IMR-90 (cell line): ENCODE measurements at regions not wholly inside any gene's neighbourhood (a gene's known extent, or its start where the extent isn't known, plus 50 kb on each side); places are given as distances from the start of the nearest gene placed in this dataset.
A peak's percentile ranks its signal among the peaks of the same experiment; 100 is the strongest.

Experiments
- ATAC-seq: fragments of 200-7000 bp; cut with Tn5 transposase; 2 replicates; pipeline ENCODE4 v1.9.1; 2020; ENCODE audit warnings: low read depth, mild to moderate bottlenecking, moderate library complexity
- BruUV-seq: library from RNA; stranded (reverse); fragments of 400-500 nt; replicated peaks from 2 replicates; lab custom pipeline; 2021; lab: Mats Ljungman, UMichigan
- CTCF ChIA-PET: fragments of 300-600 bp; formaldehyde crosslinking; extraction: SDS; loops from one replicate; lab custom pipeline; 2021; ENCODE audit warnings: antibody characterized with exemption; lab: Yijun Ruan, JAX
- POLR2A ChIA-PET: fragments of 300-600 bp; sonication (Branson Sonifier 250); formaldehyde crosslinking; loops from one replicate; lab custom pipeline; 2022; ENCODE audit warnings: antibody characterized with exemption; ENCODE audit not compliant: unreplicated experiment; lab: Charles Lee
- DNase-seq: peaks from one replicate; pipeline ENCODE4 v3.0.0; 2013
- H2AFZ ChIP-seq: replicated peaks from 2 replicates; pipeline ENCODE3; 2013; ENCODE audit warnings: low read length, mild to moderate bottlenecking; ENCODE audit not compliant: poor library complexity
- H2AK5ac ChIP-seq: 2 replicates; pipeline ENCODE4 v1.6.1; 2013; ENCODE audit warnings: low read depth, low read length, inconsistent platforms
- H2AK9ac ChIP-seq: replicated peaks from 2 replicates; pipeline ENCODE3; 2013; ENCODE audit warnings: mild to moderate bottlenecking, low read depth, low read length, moderate library complexity; ENCODE audit not compliant: poor library complexity
- H2BK120ac ChIP-seq: 2 replicates; pipeline ENCODE4 v1.6.1; 2013; ENCODE audit warnings: low read depth, low read length, inconsistent platforms
- H2BK15ac ChIP-seq: 3 replicates; pipeline ENCODE4 v1.6.1; 2013; ENCODE audit warnings: low read depth, low read length, inconsistent platforms
- H2BK20ac ChIP-seq: 2 replicates; pipeline ENCODE4 v1.6.1; 2013; ENCODE audit warnings: low read depth, mild to moderate bottlenecking, inconsistent platforms, low read length, moderate library complexity
- H2BK5ac ChIP-seq: 2 replicates; pipeline ENCODE4 v1.6.1; 2013; ENCODE audit warnings: mild to moderate bottlenecking, low read depth, low read length, inconsistent platforms; ENCODE audit not compliant: poor library complexity, severe bottlenecking
- H3K14ac ChIP-seq: replicated peaks from 2 replicates; pipeline ENCODE4 v1.6.1; 2013; ENCODE audit warnings: low read depth, low read length, inconsistent platforms
- H3K18ac ChIP-seq: 2 replicates; pipeline ENCODE4 v1.6.1; 2013; ENCODE audit warnings: low read depth, low read length, control low read depth
- H3K23ac ChIP-seq: 2 replicates; pipeline ENCODE4 v1.6.1; 2013; ENCODE audit warnings: low read depth, low read length, inconsistent platforms
- H3K27ac ChIP-seq: 2 replicates; pipeline ENCODE4 v1.5.1; 2013; ENCODE audit warnings: mild to moderate bottlenecking, control low read depth, low read length; ENCODE audit not compliant: insufficient read depth
- H3K27me3 ChIP-seq: 2 replicates; pipeline ENCODE4 v1.6.1; 2013; ENCODE audit warnings: low read length; ENCODE audit not compliant: control insufficient read depth, insufficient read depth
- H3K36me3 ChIP-seq: 2 replicates; pipeline ENCODE4 v1.6.1; 2013; ENCODE audit warnings: low read length, mixed read lengths; ENCODE audit not compliant: control insufficient read depth, insufficient read depth
- H3K4ac ChIP-seq: 2 replicates; pipeline ENCODE4 v1.6.1; 2013; ENCODE audit warnings: low read depth, low read length, inconsistent platforms
- H3K4me1 ChIP-seq: 2 replicates; pipeline ENCODE4 v1.6.1; 2013; ENCODE audit warnings: low read length, mixed read lengths; ENCODE audit not compliant: control insufficient read depth, insufficient read depth
- H3K4me2 ChIP-seq: 2 replicates; pipeline ENCODE4 v1.6.1; 2013; ENCODE audit warnings: low read depth, mild to moderate bottlenecking, control low read depth, low read length, moderate library complexity
- H3K4me3 ChIP-seq: 2 replicates; pipeline ENCODE4 v1.5.1; 2013; ENCODE audit warnings: low read depth, mild to moderate bottlenecking, control low read depth, low read length, moderate library complexity; ENCODE audit not compliant: insufficient read depth
- H3K56ac ChIP-seq: 2 replicates; pipeline ENCODE4 v1.6.1; 2013; ENCODE audit warnings: low read length, inconsistent platforms; ENCODE audit not compliant: insufficient read depth; ENCODE audit errors: extremely low read depth
- H3K79me1 ChIP-seq, 2 experiments: 2 replicates each; pipeline ENCODE4 v1.6.1; 2013; ENCODE audit warnings: low read length in 2 of 2, inconsistent platforms in 1 of 2, low read depth in 1 of 2
- H3K9ac ChIP-seq: 2 replicates; pipeline ENCODE4 v1.6.1; 2013; ENCODE audit warnings: low read depth, low read length, control low read depth
- H3K9me1 ChIP-seq: 2 replicates; pipeline ENCODE4 v1.6.1; 2013; ENCODE audit warnings: low read length, inconsistent platforms; ENCODE audit not compliant: insufficient read depth
- H3K9me3 ChIP-seq: 2 replicates; pipeline ENCODE4 v1.6.1; 2013; ENCODE audit warnings: low read length; ENCODE audit not compliant: control insufficient read depth, insufficient read depth
- H4K20me1 ChIP-seq: 2 replicates; pipeline ENCODE4 v1.6.1; 2013; ENCODE audit warnings: low read length, inconsistent platforms; ENCODE audit not compliant: insufficient read depth
- H4K5ac ChIP-seq: 2 replicates; pipeline ENCODE4 v1.6.1; 2013; ENCODE audit warnings: mild to moderate bottlenecking, low read depth, low read length, control low read depth
- H4K8ac ChIP-seq, 2 experiments: 2 replicates each; pipeline ENCODE4 v1.6.1; 2013; ENCODE audit warnings: low read depth in 2 of 2, low read length in 2 of 2, control low read depth in 1 of 2, inconsistent platforms in 1 of 2
- H4K91ac ChIP-seq: 2 replicates; pipeline ENCODE4 v1.6.1; 2013; ENCODE audit warnings: low read depth, low read length, inconsistent platforms; ENCODE audit not compliant: insufficient read depth
- RFX5 ChIP-seq: IDR thresholded peaks from 2 replicates; pipeline ENCODE4 v1.8.0; 2012; ENCODE audit warnings: low read depth, mild to moderate bottlenecking, low read length, moderate library complexity
- WGBS, 2 experiments: methylation state at CpG; one replicate each; pipeline versions ENCODE4 v1.1.5 to v1.1.7; 2013; ENCODE audit warnings: missing lambda C conversion rate in 2 of 2; ENCODE audit not compliant: insufficient read length in 1 of 2; ENCODE audit errors: extremely low coverage in 2 of 2; 5-methylcytosine and 5-hydroxymethylcytosine counted together
- dilution Hi-C: fragments of 300-500 bp; cut with HindIII; formaldehyde crosslinking; loops from one replicate; pipeline ENCODE4 v1.14.3; 2018; ENCODE audit warnings: low sequenced_read_pairs; ENCODE audit not compliant: unreplicated experiment
- in situ Hi-C: fragments of 300-500 bp; cut with MboI; formaldehyde crosslinking; loops from 3 replicates; pipeline ENCODE4 v1.14.3; 2019; ENCODE audit warnings: low sequenced_read_pairs, inconsistent platforms, mixed read lengths
- intact Hi-C: fragments of 100-400 bp; cut with micrococcal nuclease; formaldehyde crosslinking; loops from 2 replicates; pipeline ENCODE4 v1.10.0; 2022
- TF ChIP-seq, protein P1 (sequence below): conservative IDR thresholded peaks from 2 replicates; pipeline ENCODE4 v1.5.1; 2012; ENCODE audit warnings: mild to moderate bottlenecking, low read depth, low read length, improper control_type of control experiment

GRCh38 chr4:67332627-67333026, 212.7 kb downstream of the CENPC start:
- Histone ChIP-seq H2BK120ac (no peak overlapping the region), H4K91ac (no peak overlapping the region), H2BK5ac (no peak overlapping the region), H3K4me1 (no peaks in the 10 kb centered on the region), H3K9me3 (no peaks in the 10 kb centered on the region), H3K27me3 (no peaks in the 10 kb centered on the region), H2AK5ac (no peak overlapping the region), H3K18ac (no peak overlapping the region), H3K56ac (no peak overlapping the region), H3K79me1 (no peaks in the 10 kb centered on the region), H3K36me3 (no peaks in the 10 kb centered on the region), H3K27ac (no peak overlapping the region), H3K9me1 (no peaks in the 10 kb centered on the region), H2BK20ac (no peak overlapping the region), H3K9ac (no peak overlapping the region), H3K4ac (no peak overlapping the region), H2BK15ac (no peak overlapping the region), H4K20me1 (no peaks in the 10 kb centered on the region), H3K14ac (no peak overlapping the region), H4K5ac (no peak overlapping the region), H2AK9ac (no peak overlapping the region), H3K23ac (no peak overlapping the region), H2AFZ (no peak overlapping the region), H4K8ac (no peak overlapping the region), H3K4me2 (no peak overlapping the region), H3K4me3 (no peak overlapping the region)
- WGBS, 2 experiments = no CpG with 5 or more reads among the region's 4 CpGs
- ChIA-PET POLR2A (no interaction called here), CTCF (interaction anchor here (1.1 kb wide), 1 partner anchor 40 kb away, joined by 3 read pairs; no protein-coding TSS in a partner anchor)
- no peak for DNase-seq
- no peak for ATAC-seq
- no TSS peak for BruUV-seq
- dilution Hi-C loops = no loop called here
- in situ Hi-C loops = no loop called here
- TF ChIP-seq, protein P1, sequence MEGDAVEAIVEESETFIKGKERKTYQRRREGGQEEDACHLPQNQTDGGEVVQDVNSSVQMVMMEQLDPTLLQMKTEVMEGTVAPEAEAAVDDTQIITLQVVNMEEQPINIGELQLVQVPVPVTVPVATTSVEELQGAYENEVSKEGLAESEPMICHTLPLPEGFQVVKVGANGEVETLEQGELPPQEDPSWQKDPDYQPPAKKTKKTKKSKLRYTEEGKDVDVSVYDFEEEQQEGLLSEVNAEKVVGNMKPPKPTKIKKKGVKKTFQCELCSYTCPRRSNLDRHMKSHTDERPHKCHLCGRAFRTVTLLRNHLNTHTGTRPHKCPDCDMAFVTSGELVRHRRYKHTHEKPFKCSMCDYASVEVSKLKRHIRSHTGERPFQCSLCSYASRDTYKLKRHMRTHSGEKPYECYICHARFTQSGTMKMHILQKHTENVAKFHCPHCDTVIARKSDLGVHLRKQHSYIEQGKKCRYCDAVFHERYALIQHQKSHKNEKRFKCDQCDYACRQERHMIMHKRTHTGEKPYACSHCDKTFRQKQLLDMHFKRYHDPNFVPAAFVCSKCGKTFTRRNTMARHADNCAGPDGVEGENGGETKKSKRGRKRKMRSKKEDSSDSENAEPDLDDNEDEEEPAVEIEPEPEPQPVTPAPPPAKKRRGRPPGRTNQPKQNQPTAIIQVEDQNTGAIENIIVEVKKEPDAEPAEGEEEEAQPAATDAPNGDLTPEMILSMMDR = 0 out of 2 replicates have a peak, but pooled peaks have one; percentile 13
- no peak for TF ChIP-seq RFX5
- intact Hi-C loops = no loop called here
